ENCODE measurements at regions not wholly inside any gene's neighbourhood (a gene's known extent, or its start where the extent isn't known, plus 50 kb on each side); places are given as distances from the start of the nearest gene placed in this dataset.

DNA sequence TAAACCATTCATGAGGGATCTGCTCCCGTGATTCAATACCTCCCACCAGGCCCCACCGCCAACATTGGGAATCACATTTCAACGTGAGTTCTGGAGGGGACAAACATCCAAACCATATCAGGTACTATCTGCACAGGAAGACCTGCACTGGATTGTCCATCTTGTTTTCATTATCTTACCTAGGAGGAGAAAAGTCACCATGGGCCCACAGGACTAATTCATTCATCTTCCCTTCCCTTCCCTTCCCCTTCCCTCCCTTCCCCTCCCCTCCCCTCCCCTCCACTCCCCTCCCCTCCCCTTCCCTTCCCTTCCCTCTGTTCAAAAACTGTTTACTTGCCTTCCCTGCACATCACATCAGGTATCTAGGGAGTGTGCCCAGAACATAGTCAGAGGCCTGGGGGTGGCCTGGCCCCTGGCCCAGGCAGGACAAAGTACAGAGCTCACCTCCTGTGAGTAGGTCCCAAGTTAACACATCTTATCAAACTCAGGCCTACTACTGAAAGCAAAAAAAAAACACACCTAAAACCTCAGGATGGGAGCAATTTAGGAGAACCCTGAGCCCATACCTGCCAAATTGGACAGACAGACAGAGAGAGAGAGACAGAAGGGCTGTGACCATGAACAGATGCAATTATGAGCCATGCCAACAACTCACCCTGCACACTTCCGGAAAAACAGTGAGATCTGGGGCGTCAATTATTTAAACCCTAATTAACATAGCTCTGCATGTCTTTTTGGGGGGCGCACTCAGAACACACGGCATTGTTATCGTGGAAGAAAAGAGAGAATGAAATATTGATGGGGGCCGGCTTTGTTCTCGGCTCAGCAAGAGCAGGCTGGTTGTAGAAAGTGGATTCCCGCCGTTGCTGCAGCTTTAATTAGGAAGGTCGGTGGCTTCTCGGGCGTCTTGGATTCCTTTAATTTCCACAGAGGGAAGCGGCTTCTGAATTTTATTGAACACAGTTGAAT is 151.2 kb downstream of the IRX5 start:
- no peak for DNase-seq

DNA sequence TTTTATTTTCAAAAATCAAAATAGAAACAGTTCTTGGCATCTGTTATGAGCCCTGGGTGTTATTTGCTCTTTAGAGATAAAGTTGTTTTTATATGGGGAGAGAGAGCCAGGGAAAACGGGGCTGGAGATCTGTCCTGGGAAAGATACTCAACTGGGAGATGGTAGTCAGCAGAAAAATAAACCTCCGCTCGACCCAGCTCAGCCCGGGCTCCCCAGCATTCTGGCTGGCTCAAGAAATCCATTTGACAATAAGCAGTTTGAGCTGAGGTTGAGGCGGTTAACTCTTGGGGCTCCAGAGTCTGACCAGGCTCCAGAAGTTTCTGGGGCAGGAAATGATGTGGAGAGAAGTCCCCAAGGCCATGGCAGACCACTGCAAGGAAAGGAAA is 151.9 kb downstream of the IRX5 start:
- TF ChIP-seq GATA1 (IDR thresholded peaks at IDR 0.05; ENCODE audit: low read depth, low read length) = no peak
- no peak for TF ChIP-seq POLR2A (IDR thresholded peaks at IDR 0.05; ENCODE audit: low read length)
- DNase-seq = no peak

More for the DNA sequence above, 151.2 kb downstream of the IRX5 start:
- TF ChIP-seq POLR2A (IDR thresholded peaks at IDR 0.05; ENCODE audit: low read length) (no peak), GATA1 (IDR thresholded peaks at IDR 0.05; ENCODE audit: low read depth, low read length) (no peak)

DNA sequence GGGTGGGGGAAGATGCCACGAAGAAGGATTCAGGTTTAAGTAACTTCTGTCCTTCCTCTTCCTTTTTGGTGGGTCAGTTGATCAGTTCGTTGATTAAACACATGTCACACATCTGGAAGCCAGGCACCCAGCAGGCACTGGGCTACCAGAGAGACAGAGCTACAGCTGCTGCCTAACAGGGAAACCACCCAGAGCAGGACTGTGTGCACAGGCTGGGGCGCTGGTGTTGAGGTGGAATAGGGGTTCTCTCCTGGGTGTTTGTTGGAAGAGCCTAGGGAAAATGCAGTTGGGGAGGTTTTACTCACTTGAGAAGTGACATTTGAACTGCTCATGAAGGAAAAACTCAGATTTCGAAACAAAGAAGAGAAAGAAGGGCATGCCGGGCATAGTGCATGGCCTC is 152.4 kb downstream of the IRX5 start:
- no peak for TF ChIP-seq POLR2A (IDR thresholded peaks at IDR 0.05; ENCODE audit: low read length)
- no peak for DNase-seq

DNA sequence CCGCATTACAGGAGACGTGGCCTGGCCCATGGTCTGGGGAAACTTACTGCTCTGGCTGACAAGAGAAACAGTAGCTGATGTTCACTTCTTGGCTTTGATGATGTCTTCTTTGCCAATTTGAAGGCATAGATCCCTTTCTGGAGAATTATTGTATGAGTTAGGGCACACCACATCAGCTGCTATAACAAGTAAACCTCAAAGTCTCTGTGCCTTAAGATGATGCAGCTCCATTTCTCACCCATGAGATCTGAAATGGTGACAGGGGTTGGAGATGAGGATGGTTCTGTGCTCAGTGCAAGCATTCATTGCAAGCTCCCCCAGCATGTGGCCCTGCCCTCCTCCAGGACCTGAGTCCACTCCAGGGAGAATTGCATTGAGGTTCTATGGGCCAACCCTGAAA is 157.4 kb downstream of the IRX5 start:
- DNase-seq = no peak
- no peak for TF ChIP-seq POLR2A (IDR thresholded peaks at IDR 0.05; ENCODE audit: low read length)
- TF ChIP-seq GATA1 (IDR thresholded peaks at IDR 0.05; ENCODE audit: low read depth, low read length) = no peak

DNA sequence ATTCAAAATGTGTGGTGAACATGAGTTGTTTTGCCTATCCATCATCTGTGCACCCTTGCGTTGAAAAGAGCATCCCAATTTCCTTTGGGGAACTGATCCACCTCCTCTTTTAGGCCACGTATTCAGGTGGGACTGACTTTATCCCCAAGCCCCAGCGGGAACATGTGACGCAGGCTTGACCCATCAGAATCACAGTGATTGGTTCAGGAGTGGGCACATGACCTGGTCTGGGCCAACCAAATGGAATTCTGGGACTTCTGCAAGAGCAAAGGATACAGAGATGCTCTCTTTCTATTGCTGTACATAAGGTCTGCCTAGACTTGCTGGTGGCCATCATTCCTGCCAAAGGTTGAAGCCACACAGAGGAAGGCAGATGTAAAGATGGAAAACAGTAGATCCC is 158.9 kb downstream of the IRX5 start:
- no peak for TF ChIP-seq GATA1 (IDR thresholded peaks at IDR 0.05; ENCODE audit: low read depth, low read length)
- no peak for TF ChIP-seq POLR2A (IDR thresholded peaks at IDR 0.05; ENCODE audit: low read length)
- DNase-seq = no peak

DNA sequence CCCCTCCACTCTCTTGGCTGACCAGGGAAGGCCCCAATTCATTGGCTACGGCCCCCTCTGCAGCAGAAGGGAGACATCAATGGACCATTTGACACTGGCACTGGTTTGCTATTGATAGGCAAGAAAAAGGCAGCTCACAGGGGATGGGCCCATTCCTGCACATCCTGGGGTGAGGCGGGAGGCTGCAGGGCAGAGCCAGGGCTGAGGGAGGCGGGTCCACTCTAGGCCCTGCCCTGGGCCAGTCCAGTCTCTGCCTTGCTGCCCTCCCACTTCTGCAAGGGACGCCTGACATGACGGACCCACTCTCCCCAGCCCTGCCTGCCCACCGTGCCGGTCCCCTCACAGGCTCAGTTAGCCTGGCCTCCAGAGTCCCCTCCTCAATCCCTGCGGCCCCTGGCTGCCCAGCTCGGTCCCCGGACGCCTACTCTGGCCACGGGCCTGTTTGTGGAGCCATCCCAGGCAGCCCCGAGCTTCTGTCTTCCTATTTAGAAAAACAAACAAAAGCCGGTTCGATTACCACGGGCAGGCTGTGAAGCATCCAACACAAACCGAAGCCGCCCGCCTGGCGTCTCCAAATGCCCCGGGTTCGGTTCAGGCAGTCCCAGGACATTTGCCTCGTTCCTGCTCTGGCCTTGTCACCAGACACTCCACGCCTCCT is 160.7 kb downstream of the IRX5 start:
- no peak for TF ChIP-seq GATA1 (IDR thresholded peaks at IDR 0.05; ENCODE audit: low read depth, low read length)
- no peak for TF ChIP-seq POLR2A (IDR thresholded peaks at IDR 0.05; ENCODE audit: low read length)
- no peak for DNase-seq

DNA sequence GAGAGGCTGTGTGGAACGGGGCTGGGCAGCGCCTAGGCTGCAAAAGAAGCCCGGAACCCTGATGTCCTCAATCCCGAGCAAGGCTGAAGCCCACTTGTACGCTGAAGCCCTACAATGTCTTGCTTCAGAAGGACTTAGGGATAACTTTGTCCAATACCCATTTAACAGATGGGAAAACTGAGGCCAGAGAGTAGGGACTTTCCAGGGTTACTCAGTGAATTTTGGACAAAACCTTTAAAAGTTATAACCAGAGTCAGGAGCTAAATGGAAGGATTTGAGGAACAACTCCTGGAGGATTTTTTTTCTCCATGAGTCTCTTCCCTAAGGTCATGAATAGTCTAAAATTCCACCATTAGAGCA is 161.2 kb downstream of the IRX5 start:
- TF ChIP-seq POLR2A (IDR thresholded peaks at IDR 0.05; ENCODE audit: low read length) (no peak), GATA1 (IDR thresholded peaks at IDR 0.05; ENCODE audit: low read depth, low read length) (no peak)
- DNase-seq = no peak

DNA sequence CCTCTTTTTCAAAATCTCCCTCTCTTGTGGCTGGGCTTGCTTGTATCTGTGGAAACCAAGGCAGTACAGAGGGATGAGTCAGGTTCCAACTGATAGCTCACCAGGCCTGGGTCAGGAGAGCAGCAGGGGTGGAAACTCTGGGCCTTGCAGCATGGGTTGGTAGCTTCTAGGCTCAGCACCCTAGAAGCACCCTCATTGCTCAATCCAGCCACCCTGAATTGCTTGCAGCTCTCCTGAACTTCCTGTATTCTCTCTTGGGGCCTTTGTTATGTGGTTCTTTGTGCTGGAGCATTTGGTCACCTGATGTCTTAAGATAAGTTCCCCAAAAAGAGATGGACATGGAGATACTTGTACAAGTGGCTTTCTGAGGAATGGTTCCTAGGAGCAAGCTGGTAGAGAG is 169.4 kb downstream of the IRX5 start:
- TF ChIP-seq POLR2A (IDR thresholded peaks at IDR 0.05; ENCODE audit: low read length) (no peak), GATA1 (IDR thresholded peaks at IDR 0.05; ENCODE audit: low read depth, low read length) (no peak)
- no peak for DNase-seq

DNA sequence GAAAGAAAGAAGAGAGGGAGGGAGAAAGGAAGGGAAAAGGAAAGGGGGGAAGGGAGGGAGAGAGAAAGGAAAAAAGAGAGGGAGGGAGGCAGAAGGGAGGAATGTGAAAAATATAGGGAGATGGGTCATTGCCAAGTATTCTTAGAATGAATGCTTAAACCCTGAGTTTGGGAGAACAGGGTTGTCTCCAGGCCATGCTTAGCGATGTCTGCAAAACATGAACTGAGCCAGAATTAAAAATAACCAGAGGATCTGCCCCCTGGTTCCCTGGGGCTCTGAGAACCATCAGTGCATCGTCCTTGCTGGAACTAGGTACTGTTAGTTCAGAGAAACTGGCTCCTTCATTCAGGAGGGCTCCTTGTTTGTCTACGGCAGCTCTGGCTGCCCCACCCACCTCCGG is 170.4 kb downstream of the IRX5 start:
- no peak for TF ChIP-seq GATA1 (IDR thresholded peaks at IDR 0.05; ENCODE audit: low read depth, low read length)
- TF ChIP-seq POLR2A (IDR thresholded peaks at IDR 0.05; ENCODE audit: low read length) = no peak
- no peak for DNase-seq

DNA sequence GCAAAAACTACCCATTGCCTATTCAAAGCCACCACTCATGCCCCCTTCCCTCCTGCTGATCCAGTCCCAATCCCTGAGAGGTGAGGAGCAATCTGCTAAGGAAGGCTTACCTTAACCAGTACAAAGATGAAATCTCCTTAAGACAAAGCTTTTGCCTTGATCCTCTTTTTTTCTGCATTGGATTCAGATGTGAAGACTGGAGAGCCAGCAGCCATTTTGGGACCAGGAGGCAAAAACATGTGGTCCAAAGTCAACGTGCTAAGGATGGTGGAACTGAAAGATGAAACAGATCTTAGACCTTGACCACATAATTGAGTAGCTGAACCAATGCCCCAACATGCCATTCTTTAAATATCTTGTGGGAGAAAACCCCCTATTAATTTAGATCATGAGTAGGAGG is 171.4 kb downstream of the IRX5 start:
- TF ChIP-seq POLR2A (IDR thresholded peaks at IDR 0.05; ENCODE audit: low read length) = no peak
- TF ChIP-seq GATA1 (IDR thresholded peaks at IDR 0.05; ENCODE audit: low read depth, low read length) = no peak
- no peak for DNase-seq

DNA sequence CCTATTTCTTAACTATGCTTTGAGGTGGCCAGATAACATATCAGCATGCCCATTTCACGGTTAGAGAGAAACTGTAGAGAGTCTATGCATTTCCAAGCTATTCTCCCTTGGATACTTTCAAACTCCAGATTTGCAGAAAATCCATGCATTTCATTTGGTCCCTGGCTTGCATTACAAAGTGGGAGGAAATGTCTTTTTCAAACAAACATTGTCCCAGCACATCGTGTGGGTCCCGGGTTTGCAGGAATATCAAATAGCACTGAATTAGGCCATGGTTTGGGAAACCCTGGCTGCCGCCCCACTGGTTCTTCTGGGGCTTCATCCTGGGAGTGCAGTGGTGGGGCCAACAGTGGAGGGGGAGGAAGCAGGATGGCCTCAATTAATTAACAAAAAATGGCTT is 171.9 kb downstream of the IRX5 start:
- TF ChIP-seq GATA1 (IDR thresholded peaks at IDR 0.05; ENCODE audit: low read depth, low read length) (no peak), POLR2A (IDR thresholded peaks at IDR 0.05; ENCODE audit: low read length) (no peak)
- no peak for DNase-seq

DNA sequence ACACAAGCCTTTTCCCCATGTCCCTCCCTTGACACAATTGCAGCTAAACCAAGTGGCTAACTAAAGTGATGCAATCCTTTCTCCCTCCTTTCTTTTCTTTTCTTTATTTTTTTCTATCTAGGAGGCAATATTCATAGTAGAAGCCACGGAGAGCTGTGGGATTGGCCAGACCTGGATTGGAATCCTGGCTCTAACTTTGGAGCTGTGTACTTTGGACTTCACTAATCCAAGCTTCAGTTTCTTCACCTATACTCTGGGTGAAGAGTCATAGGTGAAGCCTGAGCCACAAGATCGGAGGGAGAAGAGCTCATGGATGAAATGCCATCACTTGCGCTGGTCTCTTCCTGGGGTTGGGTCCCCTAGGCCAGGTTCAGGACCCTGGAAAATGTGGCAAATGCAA is 177.2 kb downstream of the IRX5 start:
- TF ChIP-seq POLR2A (IDR thresholded peaks at IDR 0.05; ENCODE audit: low read length) (no peak), GATA1 (IDR thresholded peaks at IDR 0.05; ENCODE audit: low read depth, low read length) (no peak)
- DNase-seq = no peak

DNA sequence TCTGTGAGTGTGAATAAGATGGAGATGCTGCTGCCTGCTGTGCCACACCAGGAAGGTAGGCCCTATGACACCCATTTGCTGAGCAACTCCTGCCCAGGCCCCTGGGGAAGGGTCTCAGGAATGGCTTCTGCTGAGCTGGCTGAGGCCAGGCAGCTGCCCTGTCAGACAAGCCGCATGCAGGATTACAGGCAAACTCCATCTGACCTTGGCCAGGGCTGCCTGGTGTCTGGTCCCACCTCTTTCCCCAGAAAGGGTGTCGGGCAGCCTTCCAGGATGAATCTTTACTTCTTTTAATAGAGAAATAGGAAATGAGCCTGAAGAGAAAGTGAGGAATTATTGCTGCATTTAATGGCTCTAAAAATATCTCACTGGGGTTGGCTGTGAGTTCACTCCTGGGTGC is 182.5 kb downstream of the IRX5 start:
- TF ChIP-seq GATA1 (IDR thresholded peaks at IDR 0.05; ENCODE audit: low read depth, low read length) (no peak), POLR2A (IDR thresholded peaks at IDR 0.05; ENCODE audit: low read length) (no peak)
- DNase-seq = no peak

DNA sequence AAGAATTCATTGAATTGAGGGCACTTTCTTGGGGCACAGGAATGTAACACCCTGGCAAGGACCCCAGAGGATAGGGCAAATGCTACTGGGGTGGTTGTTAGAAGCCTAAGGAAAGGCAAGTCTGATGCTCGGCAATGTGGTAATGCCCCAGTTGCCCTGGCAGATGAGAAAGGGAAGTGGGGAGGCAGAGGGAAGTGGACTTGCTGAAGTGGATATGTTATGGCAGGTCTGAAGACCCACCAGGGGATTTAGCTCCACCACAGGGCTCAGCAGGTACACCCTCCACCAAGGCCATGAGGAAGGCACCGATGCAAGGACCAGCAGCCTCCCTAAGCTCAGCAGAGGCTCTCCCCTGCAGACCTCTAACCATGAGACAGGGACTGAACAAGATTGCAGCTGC is 184.8 kb downstream of the IRX5 start:
- no peak for TF ChIP-seq GATA1 (IDR thresholded peaks at IDR 0.05; ENCODE audit: low read depth, low read length)

More for the DNA sequence above, 184.8 kb downstream of the IRX5 start:
- DNase-seq = no peak

Data from erythroblast (primary cell).